HS-5 (cell line): ENCODE measurements at regions not wholly inside any gene's neighbourhood (a gene's known extent, or its start where the extent isn't known, plus 50 kb on each side); places are given as distances from the start of the nearest gene placed in this dataset.
A peak's percentile ranks its signal among the peaks of the same experiment; 100 is the strongest.

Experiments used
- DNase-seq: peaks from one replicate; pipeline ENCODE4 v3.0.0-alpha.2; 2012; ENCODE audit warnings: low read depth

- no peak for DNase-seq
These were observed 120.2 kb upstream of the XYLT1 start for GRCh38 chr16:17590711-17591654.

GRCh38 chr16:17589898-17590297, 119.1 kb upstream of the XYLT1 start:
- no peak for DNase-seq

- DNase-seq, result no peak
These were observed 114.8 kb upstream of the XYLT1 start for GRCh38 chr16:17585449-17586074.

- DNase-seq, result peak; percentile 36
These were observed 108.5 kb upstream of the XYLT1 start for GRCh38 chr16:17578981-17579874.

- no peak for DNase-seq
These were observed 103.5 kb upstream of the XYLT1 start for GRCh38 chr16:17574256-17574655.

GRCh38 chr16:17572145-17572544, 101.4 kb upstream of the XYLT1 start:
- DNase-seq, result no peak

GRCh38 chr16:17571499-17572093, 100.8 kb upstream of the XYLT1 start:
- DNase-seq, result no peak

- DNase-seq, result no peak
These were observed 97.5 kb upstream of the XYLT1 start for GRCh38 chr16:17568239-17568638.

GRCh38 chr16:17567455-17567854, 96.7 kb upstream of the XYLT1 start:
- DNase-seq, result no peak

GRCh38 chr16:17566656-17567450, 96.1 kb upstream of the XYLT1 start:
- no peak for DNase-seq

GRCh38 chr16:17566075-17566474, 95.3 kb upstream of the XYLT1 start:
- DNase-seq, result no peak

GRCh38 chr16:17565605-17566004, 94.8 kb upstream of the XYLT1 start:
- DNase-seq, result no peak

GRCh38 chr16:17564856-17565255, 94.1 kb upstream of the XYLT1 start:
- DNase-seq, result no peak

- no peak for DNase-seq
These were observed 92.7 kb upstream of the XYLT1 start for GRCh38 chr16:17563323-17564091.

- DNase-seq, result no peak
These were observed 90.3 kb upstream of the XYLT1 start for GRCh38 chr16:17561056-17561455.

- no peak for DNase-seq
These were observed 89.8 kb upstream of the XYLT1 start for GRCh38 chr16:17560548-17560947.

GRCh38 chr16:17559394-17559793, 88.6 kb upstream of the XYLT1 start:
- no peak for DNase-seq

- DNase-seq, result no peak
These were observed 87.2 kb upstream of the XYLT1 start for GRCh38 chr16:17557949-17558348.

GRCh38 chr16:17557480-17557879, 86.7 kb upstream of the XYLT1 start:
- DNase-seq, result no peak

GRCh38 chr16:17556276-17557052, 85.7 kb upstream of the XYLT1 start:
- no peak for DNase-seq
